Caco-2 (cell line): ENCODE measurements at regions not wholly inside any gene's neighbourhood (a gene's known extent, or its start where the extent isn't known, plus 50 kb on each side); places are given as distances from the start of the nearest gene placed in this dataset.

Experiments
- BruUV-seq: library from RNA; stranded (reverse); fragments of 400-500 nt; replicated peaks from 2 replicates; lab custom pipeline; 2021; lab: Mats Ljungman, UMichigan
- CTCF ChIA-PET: fragments of 300-600 bp; sonication (Branson Sonifier 250); formaldehyde crosslinking; loops from one replicate; lab custom pipeline; 2022; ENCODE audit warnings: antibody characterized with exemption; lab: Charles Lee
- POLR2A ChIA-PET: fragments of 300-600 bp; sonication (Branson Sonifier 250); formaldehyde crosslinking; loops from one replicate; lab custom pipeline; 2022; ENCODE audit warnings: antibody characterized with exemption; lab: Charles Lee
- DNase-seq, 2 experiments: peaks; one replicate each; pipeline versions ENCODE4 v3.0.0 to v3.0.0-alpha.2; 2020 to 2022
- H3K27me3 ChIP-seq: replicated peaks from 2 replicates; pipeline ENCODE4 v1.6.0; 2011; ENCODE audit warnings: low read length; ENCODE audit not compliant: control insufficient read depth, insufficient read depth
- H3K36me3 ChIP-seq: 2 replicates; pipeline ENCODE4 v1.5.1; 2011; ENCODE audit warnings: low read length; ENCODE audit not compliant: control insufficient read depth, insufficient read depth
- H3K4me1 ChIP-seq: fragments of 250-450 bp; sonication (Bioruptor Pico); 2 replicates; pipeline ENCODE4 v1.5.1; 2020; ENCODE audit warnings: mild to moderate bottlenecking
- H3K4me3 ChIP-seq: 2 replicates; pipeline ENCODE4 v1.5.1; 2011; ENCODE audit warnings: low read depth, mild to moderate bottlenecking, control low read depth, low read length
- H3K9me3 ChIP-seq: fragments of 250-450 bp; sonication (Bioruptor Pico); 2 replicates; pipeline ENCODE4 v1.5.1; 2020; ENCODE audit warnings: mild to moderate bottlenecking, moderate library complexity
- H3K27ac Mint-ChIP-seq: one replicate; pipeline ENCODE4 v1.8.0; 2022; ENCODE audit warnings: mixed read lengths; ENCODE audit not compliant: unreplicated experiment
- H3K27me3 Mint-ChIP-seq: one replicate; pipeline ENCODE4 v1.8.0; 2022; ENCODE audit warnings: mixed read lengths; ENCODE audit not compliant: insufficient read depth, unreplicated experiment
- H3K36me3 Mint-ChIP-seq: one replicate; pipeline ENCODE4 v1.8.0; 2022; ENCODE audit warnings: mild to moderate bottlenecking, mixed read lengths; ENCODE audit not compliant: insufficient read depth, unreplicated experiment
- H3K4me1 Mint-ChIP-seq: one replicate; pipeline ENCODE4 v1.8.0; 2022; ENCODE audit warnings: low read depth, mixed read lengths; ENCODE audit not compliant: unreplicated experiment
- H3K4me3 Mint-ChIP-seq: one replicate; pipeline ENCODE4 v1.8.0; 2022; ENCODE audit warnings: mild to moderate bottlenecking, moderate library complexity, mixed read lengths; ENCODE audit not compliant: unreplicated experiment
- H3K9me3 Mint-ChIP-seq: one replicate; pipeline ENCODE4 v1.8.0; 2022; ENCODE audit warnings: mixed read lengths; ENCODE audit not compliant: unreplicated experiment
- CTCF ChIP-seq, 2 experiments: fragments of 200-600 bp in 1 of 2; IDR thresholded peaks; 1 replicate in 1 of 2; 2 replicates in 1 of 2; pipeline versions ENCODE4 v1.5.1 to v1.8.0; 2011 to 2022; ENCODE audit warnings: antibody characterized with exemption in 1 of 2, control low read depth in 1 of 2, inconsistent platforms in 1 of 2, low read depth in 1 of 2, low read length in 1 of 2, mild to moderate bottlenecking in 1 of 2, moderate library complexity in 1 of 2; ENCODE audit not compliant: insufficient read depth in 1 of 2, severe bottlenecking in 1 of 2, unreplicated experiment in 1 of 2
- intact Hi-C: fragments of 100-400 bp; cut with micrococcal nuclease; formaldehyde crosslinking; loops from one replicate; pipeline ENCODE4 v1.10.0; 2022; ENCODE audit not compliant: unreplicated experiment

- no peaks in the 10 kb centered on the region for H3K9me3 Mint-ChIP-seq
- Histone ChIP-seq H3K27me3 (no peaks in the 10 kb centered on the region), H3K4me1 (no peaks in the 10 kb centered on the region), H3K36me3 (no peaks in the 10 kb centered on the region), H3K4me3 (no peak overlapping the region), H3K9me3 (no peaks in the 10 kb centered on the region)
- BruUV-seq = no TSS peak
- intact Hi-C loops = loop anchor here (1.0 to 10.0 kb wide), 3 partner anchors 54 to 139 kb away; no protein-coding TSS in a partner anchor
- H3K27me3 Mint-ChIP-seq = no peaks in the 10 kb centered on the region
- peak in 1 of 2 experiments; percentile 11 for DNase-seq
- H3K4me3 Mint-ChIP-seq = no peak overlapping the region
- H3K4me1 Mint-ChIP-seq = peaks cover 7% of the 10 kb centered on the region
- no peaks in the 10 kb centered on the region for H3K36me3 Mint-ChIP-seq
- CTCF ChIA-PET = no interaction called here
- H3K27ac Mint-ChIP-seq = no peak overlapping the region
- peak in 1 of 2 experiments; percentile 30 for TF ChIP-seq CTCF (IDR thresholded peaks at IDR 0.05; ENCODE audit: insufficient read depth in 1 of 2, low read depth in 1 of 2, low read length in 1 of 2, severe bottlenecking in 1 of 2, unreplicated experiment in 1 of 2)
- POLR2A ChIA-PET = no interaction called here
Measured at GRCh38 chr21:35885942-35886541, 174.3 kb downstream of the SETD4 start.

GRCh38 chr21:35882791-35883240 lies 177.5 kb downstream of the SETD4 start:
- CTCF ChIA-PET = no interaction called here
- POLR2A ChIA-PET = no interaction called here
- intact Hi-C loops = loop anchor here (10.0 kb wide), 1 partner anchor 142 kb away; no protein-coding TSS in a partner anchor
- Histone ChIP-seq H3K27me3 (no peaks in the 10 kb centered on the region), H3K36me3 (no peaks in the 10 kb centered on the region), H3K9me3 (no peaks in the 10 kb centered on the region), H3K4me3 (no peak overlapping the region), H3K4me1 (no peaks in the 10 kb centered on the region)
- Mint-ChIP-seq H3K9me3 (no peaks in the 10 kb centered on the region), H3K27me3 (no peaks in the 10 kb centered on the region), H3K27ac (no peak overlapping the region), H3K4me3 (no peak overlapping the region), H3K4me1 (peaks cover 7% of the 10 kb centered on the region), H3K36me3 (no peaks in the 10 kb centered on the region)
- no TSS peak for BruUV-seq
- TF ChIP-seq CTCF (IDR thresholded peaks at IDR 0.05; ENCODE audit: insufficient read depth in 1 of 2, low read depth in 1 of 2, low read length in 1 of 2, severe bottlenecking in 1 of 2, unreplicated experiment in 1 of 2) = no peak
- DNase-seq = no peak

GRCh38 chr21:35873441-35873840 lies 186.9 kb downstream of the SETD4 start:
- peaks cover 22% of the 10 kb centered on the region for H3K9me3 Mint-ChIP-seq
- ChIA-PET CTCF (interaction anchor here (0.6 kb wide), 1 partner anchor 40 kb away, joined by 3 read pairs; no protein-coding TSS in a partner anchor), POLR2A (no interaction called here)
- H3K27ac Mint-ChIP-seq = no peak overlapping the region
- peaks cover 9% of the 10 kb centered on the region for H3K27me3 Mint-ChIP-seq
- no peak overlapping the region for H3K4me3 Mint-ChIP-seq
- Histone ChIP-seq H3K27me3 (no peaks in the 10 kb centered on the region), H3K4me3 (no peak overlapping the region), H3K4me1 (no peaks in the 10 kb centered on the region), H3K9me3 (peaks cover 6% of the 10 kb centered on the region; the same call in 1 of the 2 replicates), H3K36me3 (no peaks in the 10 kb centered on the region)
- no peak for DNase-seq
- no TSS peak for BruUV-seq
- no peaks in the 10 kb centered on the region for H3K36me3 Mint-ChIP-seq
- TF ChIP-seq CTCF (IDR thresholded peaks at IDR 0.05; ENCODE audit: insufficient read depth in 1 of 2, low read depth in 1 of 2, low read length in 1 of 2, severe bottlenecking in 1 of 2, unreplicated experiment in 1 of 2) = no peak
- intact Hi-C loops = no loop called here
- peaks cover 5% of the 10 kb centered on the region for H3K4me1 Mint-ChIP-seq
